IMR-90 (cell line): ENCODE measurements at regions not wholly inside any gene's neighbourhood (a gene's known extent, or its start where the extent isn't known, plus 50 kb on each side); places are given as distances from the start of the nearest gene placed in this dataset.

Experiments used
- ATAC-seq: fragments of 200-7000 bp; cut with Tn5 transposase; 2 replicates; pipeline ENCODE4 v1.9.1; 2020; ENCODE audit warnings: low read depth, mild to moderate bottlenecking, moderate library complexity
- BruUV-seq: library from RNA; stranded (reverse); fragments of 400-500 nt; replicated peaks from 2 replicates; lab custom pipeline; 2021; lab: Mats Ljungman, UMichigan
- CTCF ChIA-PET: fragments of 300-600 bp; formaldehyde crosslinking; extraction: SDS; loops from one replicate; lab custom pipeline; 2021; ENCODE audit warnings: antibody characterized with exemption; lab: Yijun Ruan, JAX
- POLR2A ChIA-PET: fragments of 300-600 bp; sonication (Branson Sonifier 250); formaldehyde crosslinking; loops from one replicate; lab custom pipeline; 2022; ENCODE audit warnings: antibody characterized with exemption; ENCODE audit not compliant: unreplicated experiment; lab: Charles Lee
- DNase-seq: peaks from one replicate; pipeline ENCODE4 v3.0.0; 2013
- H2AFZ ChIP-seq: replicated peaks from 2 replicates; pipeline ENCODE3; 2013; ENCODE audit warnings: low read length, mild to moderate bottlenecking; ENCODE audit not compliant: poor library complexity
- H2AK5ac ChIP-seq: 2 replicates; pipeline ENCODE4 v1.6.1; 2013; ENCODE audit warnings: low read depth, low read length, inconsistent platforms
- H2AK9ac ChIP-seq: replicated peaks from 2 replicates; pipeline ENCODE3; 2013; ENCODE audit warnings: mild to moderate bottlenecking, low read depth, low read length, moderate library complexity; ENCODE audit not compliant: poor library complexity
- H2BK120ac ChIP-seq: 2 replicates; pipeline ENCODE4 v1.6.1; 2013; ENCODE audit warnings: low read depth, low read length, inconsistent platforms
- H2BK15ac ChIP-seq: 3 replicates; pipeline ENCODE4 v1.6.1; 2013; ENCODE audit warnings: low read depth, low read length, inconsistent platforms
- H2BK20ac ChIP-seq: 2 replicates; pipeline ENCODE4 v1.6.1; 2013; ENCODE audit warnings: low read depth, mild to moderate bottlenecking, inconsistent platforms, low read length, moderate library complexity
- H2BK5ac ChIP-seq: 2 replicates; pipeline ENCODE4 v1.6.1; 2013; ENCODE audit warnings: mild to moderate bottlenecking, low read depth, low read length, inconsistent platforms; ENCODE audit not compliant: poor library complexity, severe bottlenecking
- H3K14ac ChIP-seq: replicated peaks from 2 replicates; pipeline ENCODE4 v1.6.1; 2013; ENCODE audit warnings: low read depth, low read length, inconsistent platforms
- H3K18ac ChIP-seq: 2 replicates; pipeline ENCODE4 v1.6.1; 2013; ENCODE audit warnings: low read depth, low read length, control low read depth
- H3K23ac ChIP-seq: 2 replicates; pipeline ENCODE4 v1.6.1; 2013; ENCODE audit warnings: low read depth, low read length, inconsistent platforms
- H3K27ac ChIP-seq: 2 replicates; pipeline ENCODE4 v1.5.1; 2013; ENCODE audit warnings: mild to moderate bottlenecking, control low read depth, low read length; ENCODE audit not compliant: insufficient read depth
- H3K27me3 ChIP-seq: 2 replicates; pipeline ENCODE4 v1.6.1; 2013; ENCODE audit warnings: low read length; ENCODE audit not compliant: control insufficient read depth, insufficient read depth
- H3K36me3 ChIP-seq: 2 replicates; pipeline ENCODE4 v1.6.1; 2013; ENCODE audit warnings: low read length, mixed read lengths; ENCODE audit not compliant: control insufficient read depth, insufficient read depth
- H3K4ac ChIP-seq: 2 replicates; pipeline ENCODE4 v1.6.1; 2013; ENCODE audit warnings: low read depth, low read length, inconsistent platforms
- H3K4me1 ChIP-seq: 2 replicates; pipeline ENCODE4 v1.6.1; 2013; ENCODE audit warnings: low read length, mixed read lengths; ENCODE audit not compliant: control insufficient read depth, insufficient read depth
- H3K4me2 ChIP-seq: 2 replicates; pipeline ENCODE4 v1.6.1; 2013; ENCODE audit warnings: low read depth, mild to moderate bottlenecking, control low read depth, low read length, moderate library complexity
- H3K4me3 ChIP-seq: 2 replicates; pipeline ENCODE4 v1.5.1; 2013; ENCODE audit warnings: low read depth, mild to moderate bottlenecking, control low read depth, low read length, moderate library complexity; ENCODE audit not compliant: insufficient read depth
- H3K56ac ChIP-seq: 2 replicates; pipeline ENCODE4 v1.6.1; 2013; ENCODE audit warnings: low read length, inconsistent platforms; ENCODE audit not compliant: insufficient read depth; ENCODE audit errors: extremely low read depth
- H3K79me1 ChIP-seq, 2 experiments: 2 replicates each; pipeline ENCODE4 v1.6.1; 2013; ENCODE audit warnings: low read length in 2 of 2, inconsistent platforms in 1 of 2, low read depth in 1 of 2
- H3K9ac ChIP-seq: 2 replicates; pipeline ENCODE4 v1.6.1; 2013; ENCODE audit warnings: low read depth, low read length, control low read depth
- H3K9me1 ChIP-seq: 2 replicates; pipeline ENCODE4 v1.6.1; 2013; ENCODE audit warnings: low read length, inconsistent platforms; ENCODE audit not compliant: insufficient read depth
- H3K9me3 ChIP-seq: 2 replicates; pipeline ENCODE4 v1.6.1; 2013; ENCODE audit warnings: low read length; ENCODE audit not compliant: control insufficient read depth, insufficient read depth
- H4K20me1 ChIP-seq: 2 replicates; pipeline ENCODE4 v1.6.1; 2013; ENCODE audit warnings: low read length, inconsistent platforms; ENCODE audit not compliant: insufficient read depth
- H4K5ac ChIP-seq: 2 replicates; pipeline ENCODE4 v1.6.1; 2013; ENCODE audit warnings: mild to moderate bottlenecking, low read depth, low read length, control low read depth
- H4K8ac ChIP-seq, 2 experiments: 2 replicates each; pipeline ENCODE4 v1.6.1; 2013; ENCODE audit warnings: low read depth in 2 of 2, low read length in 2 of 2, control low read depth in 1 of 2, inconsistent platforms in 1 of 2
- H4K91ac ChIP-seq: 2 replicates; pipeline ENCODE4 v1.6.1; 2013; ENCODE audit warnings: low read depth, low read length, inconsistent platforms; ENCODE audit not compliant: insufficient read depth
- CEBPB ChIP-seq: IDR thresholded peaks from 2 replicates; pipeline ENCODE4 v1.6.1; 2012; ENCODE audit warnings: low read depth, low read length, improper control_type of control experiment
- RAD21 ChIP-seq: IDR thresholded peaks from 2 replicates; pipeline ENCODE4 v1.6.1; 2012; ENCODE audit warnings: low read length, improper control_type of control experiment
- WGBS, 2 experiments: methylation state at CpG; one replicate each; pipeline versions ENCODE4 v1.1.5 to v1.1.7; 2013; ENCODE audit warnings: missing lambda C conversion rate in 2 of 2; ENCODE audit not compliant: insufficient read length in 1 of 2; ENCODE audit errors: extremely low coverage in 2 of 2; 5-methylcytosine and 5-hydroxymethylcytosine counted together
- dilution Hi-C: fragments of 300-500 bp; cut with HindIII; formaldehyde crosslinking; loops from one replicate; pipeline ENCODE4 v1.14.3; 2018; ENCODE audit warnings: low sequenced_read_pairs; ENCODE audit not compliant: unreplicated experiment
- in situ Hi-C: fragments of 300-500 bp; cut with MboI; formaldehyde crosslinking; loops from 3 replicates; pipeline ENCODE4 v1.14.3; 2019; ENCODE audit warnings: low sequenced_read_pairs, inconsistent platforms, mixed read lengths
- intact Hi-C: fragments of 100-400 bp; cut with micrococcal nuclease; formaldehyde crosslinking; loops from 2 replicates; pipeline ENCODE4 v1.10.0; 2022

DNA sequence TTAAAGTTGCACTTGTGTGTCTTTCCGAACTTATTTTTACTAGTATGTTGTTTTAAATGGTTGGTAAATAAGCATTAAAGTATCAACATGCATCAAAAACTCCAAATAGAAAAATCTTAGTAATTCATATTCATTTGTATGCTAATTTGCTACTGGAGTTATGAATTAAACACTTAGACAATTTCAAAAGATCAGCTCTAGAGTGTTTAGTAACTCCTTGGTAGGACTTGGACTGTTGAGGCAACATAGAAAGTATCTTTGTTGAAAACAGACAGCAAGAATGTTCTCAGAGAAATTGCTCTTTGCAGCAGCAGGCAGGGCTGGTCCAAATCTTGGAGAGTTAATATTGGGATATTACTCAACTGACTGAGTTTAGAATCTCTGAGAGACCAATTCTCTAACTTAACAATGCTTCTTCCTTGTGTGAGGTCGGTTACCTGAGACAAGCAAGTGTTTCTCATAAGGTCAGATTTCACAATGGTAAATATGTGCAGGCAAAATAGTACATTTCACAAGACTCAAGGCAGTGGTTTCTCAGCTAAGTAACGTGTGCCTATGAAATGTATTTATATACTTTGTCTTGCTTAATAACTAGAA lies 147.8 kb upstream of the IL12A start:
- in situ Hi-C loops (no loop called here), intact Hi-C loops (loop anchor here (5.0 kb wide), 1 partner anchor 42 kb away; no protein-coding TSS in a partner anchor), dilution Hi-C loops (no loop called here)
- Histone ChIP-seq H3K56ac (no peak overlapping the region), H3K9me3 (no peaks in the 10 kb centered on the region), H3K23ac (no peak overlapping the region), H2BK120ac (no peak overlapping the region), H2AK5ac (no peak overlapping the region), H4K8ac (no peak overlapping the region), H3K4me2 (peak overlapping the region; percentile 3; the same call in 1 of the 2 replicates), H3K4me1 (peaks cover 29% of the 10 kb centered on the region), H2BK5ac (peak overlapping the region; percentile 5), H2BK20ac (no peak overlapping the region), H2AFZ (no peak overlapping the region), H3K9me1 (peaks cover 17% of the 10 kb centered on the region), H3K27ac (no peak overlapping the region), H4K91ac (no peak overlapping the region), H2AK9ac (no peak overlapping the region), H3K4ac (no peak overlapping the region), H3K14ac (no peak overlapping the region), H3K36me3 (no peaks in the 10 kb centered on the region), H3K27me3 (no peaks in the 10 kb centered on the region), H3K79me1 (peaks cover 28 to 71% of the 10 kb centered on the region in 2 experiments), H4K5ac (no peak overlapping the region), H2BK15ac (no peak overlapping the region), H4K20me1 (peaks cover 43% of the 10 kb centered on the region), H3K4me3 (no peak overlapping the region), H3K9ac (no peak overlapping the region), H3K18ac (no peak overlapping the region; the same call in 1 of the 2 replicates)
- CTCF ChIA-PET: no interaction called here
- DNase-seq: no peak
- WGBS, 2 experiments: no CpG with 5 or more reads among the region's 3 CpGs
- BruUV-seq: no TSS peak
- ATAC-seq: peak; percentile 15; the same call in 1 of the 2 replicates
- POLR2A ChIA-PET: no interaction called here
- TF ChIP-seq CEBPB (0 out of 2 replicates have a peak, but pooled peaks have one; percentile 44), RAD21 (no peak)
